SK-N-SH (cell line): ENCODE measurements at regions not wholly inside any gene's neighbourhood (a gene's known extent, or its start where the extent isn't known, plus 50 kb on each side); places are given as distances from the start of the nearest gene placed in this dataset.
A peak's percentile ranks its signal among the peaks of the same experiment; 100 is the strongest.

ENCODE experiments used
- CTCF ChIA-PET: fragments of 300-600, 350-600 bp; formaldehyde crosslinking; extraction: SDS; loops from one replicate; lab custom pipeline; 2021; lab: Yijun Ruan, JAX
- POLR2A ChIA-PET: fragments of 350-600 bp; sonication (Branson Sonifier 250); formaldehyde crosslinking; extraction: SDS; loops from one replicate; lab custom pipeline; 2020; ENCODE audit warnings: antibody characterized with exemption, inconsistent platforms; lab: Yijun Ruan, JAX
- DNase-seq: peaks from one replicate; pipeline ENCODE4 v3.0.0; 2012
- H2AFZ ChIP-seq: fragments of 200-600 bp; sonication (generic); 2 replicates; pipeline ENCODE4 v1.8.1; 2016; ENCODE audit warnings: antibody characterized with exemption, mild to moderate bottlenecking, low read depth
- H3F3A ChIP-seq: fragments of 200-600 bp; sonication (generic); replicated peaks from 2 replicates; pipeline ENCODE3; 2016; ENCODE audit warnings: antibody characterized with exemption, mild to moderate bottlenecking; ENCODE audit not compliant: insufficient read depth
- H3K27ac ChIP-seq, 2 experiments: fragments of 200-500 bp in 1 of 2; fragments of 200-600 bp in 1 of 2; sonication (Bioruptor generic) in 1 of 2; sonication (generic), shearing (Covaris generic) in 1 of 2; 2 replicates each; pipeline versions ENCODE4 v1.5.1 to v1.6.1; 2014 to 2016; ENCODE audit warnings: low read depth in 2 of 2, inconsistent platforms in 1 of 2, low read length in 1 of 2, mild to moderate bottlenecking in 1 of 2, mixed read lengths in 1 of 2
- H3K27me3 ChIP-seq: fragments of 200-600 bp; sonication (generic), shearing (Covaris generic); 2 replicates; pipeline ENCODE4 v1.6.1; 2016; ENCODE audit warnings: mixed run types; ENCODE audit not compliant: insufficient read depth
- H3K36me3 ChIP-seq, 2 experiments: fragments of 200-500 bp in 1 of 2; fragments of 200-600 bp in 1 of 2; sonication (Bioruptor generic) in 1 of 2; sonication (generic) in 1 of 2; replicated peaks in 1 of 2; 2 replicates each; pipeline versions ENCODE3 to v1.5.1; 2014 to 2016; ENCODE audit warnings: low read length in 1 of 2, mild to moderate bottlenecking in 1 of 2; ENCODE audit not compliant: insufficient read depth in 2 of 2, control insufficient read depth in 1 of 2
- H3K4me1 ChIP-seq, 2 experiments: fragments of 200-500 bp in 1 of 2; fragments of 200-600 bp in 1 of 2; sonication (Bioruptor generic) in 1 of 2; sonication (generic), shearing (Covaris generic) in 1 of 2; 2 replicates each; pipeline versions ENCODE4 v1.5.1 to v1.6.1; 2014 to 2016; ENCODE audit warnings: low read depth in 1 of 2, low read length in 1 of 2, mixed run types in 1 of 2; ENCODE audit not compliant: insufficient read depth in 2 of 2, control insufficient read depth in 1 of 2
- H3K4me2 ChIP-seq: fragments of 200-600 bp; sonication (generic), shearing (Covaris generic); 2 replicates; pipeline ENCODE4 v1.6.1; 2017; ENCODE audit warnings: mixed run types
- H3K4me3 ChIP-seq, 2 experiments: fragments of 200-500 bp in 1 of 2; fragments of 200-600 bp in 1 of 2; sonication (Bioruptor generic) in 1 of 2; sonication (generic), shearing (Covaris generic) in 1 of 2; 2 replicates each; pipeline versions ENCODE4 v1.5.1 to v1.8.1; 2014 to 2016; ENCODE audit warnings: low read depth in 2 of 2, inconsistent platforms in 1 of 2, low read length in 1 of 2, mild to moderate bottlenecking in 1 of 2, mixed read lengths in 1 of 2, moderate library complexity in 1 of 2
- H3K79me2 ChIP-seq: fragments of 200-600 bp; sonication (generic); 2 replicates; pipeline ENCODE4 v1.8.1; 2017; ENCODE audit warnings: mild to moderate bottlenecking; ENCODE audit not compliant: insufficient read depth
- H3K9ac ChIP-seq: fragments of 200-600 bp; sonication (generic); 2 replicates; pipeline ENCODE4 v1.6.1; 2017; ENCODE audit warnings: mixed run types
- H3K9me2 ChIP-seq: fragments of 200-600 bp; sonication (generic); 2 replicates; pipeline ENCODE4 v1.6.1; 2017; ENCODE audit warnings: mixed run types
- H3K9me3 ChIP-seq: fragments of 200-600 bp; sonication (generic); 2 replicates; pipeline ENCODE4 v1.6.1; 2017; ENCODE audit warnings: mixed run types, mild to moderate bottlenecking, moderate library complexity
- H4K20me1 ChIP-seq: fragments of 200-600 bp; sonication (generic); 2 replicates; pipeline ENCODE4 v1.6.1; 2017; ENCODE audit warnings: mild to moderate bottlenecking, mixed run types; ENCODE audit not compliant: insufficient read depth
- ELF1 ChIP-seq: IDR thresholded peaks from 2 replicates; pipeline ENCODE4 v1.4.0; 2012
- EP300 ChIP-seq, 2 experiments: IDR thresholded peaks; 2 replicates each; pipeline versions ENCODE4 v1.4.0 to v1.6.1; 2012; ENCODE audit warnings: borderline replicate concordance in 1 of 2, low read depth in 1 of 2, low read length in 1 of 2
- EZH2phosphoT487 ChIP-seq: fragments of 200-600 bp; sonication (generic); IDR thresholded peaks from 2 replicates; pipeline ENCODE4 v1.6.1; 2017; ENCODE audit warnings: low read depth, mixed run types, mild to moderate bottlenecking, antibody characterized with exemption, moderate library complexity, borderline replicate concordance
- FOSL2 ChIP-seq: IDR thresholded peaks from 2 replicates; pipeline ENCODE4 v1.4.0; 2012; ENCODE audit warnings: low read depth, mild to moderate bottlenecking, moderate library complexity, borderline replicate concordance
- FOXJ3 ChIP-seq: sonication (generic); formaldehyde crosslinking; IDR thresholded peaks from 2 replicates; pipeline ENCODE4 v1.5.1; 2020; ENCODE audit warnings: mild to moderate bottlenecking, missing genetic modification reagents
- FOXM1 ChIP-seq: IDR thresholded peaks from 2 replicates; pipeline ENCODE4 v1.4.0; 2012; ENCODE audit warnings: low read depth, mild to moderate bottlenecking
- GATA2 ChIP-seq: sonication (generic); formaldehyde crosslinking; IDR thresholded peaks from 2 replicates; pipeline ENCODE4 v1.5.0; 2020; ENCODE audit warnings: mild to moderate bottlenecking, missing genetic modification reagents
- JUND ChIP-seq: IDR thresholded peaks from 2 replicates; pipeline ENCODE4 v1.4.0; 2012
- MEF2A ChIP-seq: IDR thresholded peaks from 2 replicates; pipeline ENCODE4 v1.4.0; 2012; ENCODE audit warnings: low read depth, borderline replicate concordance
- MXI1 ChIP-seq: IDR thresholded peaks from 2 replicates; pipeline ENCODE4 v1.6.1; 2012; ENCODE audit warnings: mild to moderate bottlenecking, low read depth, low read length, improper control_type of control experiment
- POLR2AphosphoS5 ChIP-seq: IDR thresholded peaks from 2 replicates; pipeline ENCODE4 v1.6.1; 2012; ENCODE audit warnings: low read depth, low read length
- SIN3A ChIP-seq: IDR thresholded peaks from 2 replicates; pipeline ENCODE4 v1.6.1; 2012; ENCODE audit warnings: low read depth, mild to moderate bottlenecking, low read length, moderate library complexity, borderline replicate concordance
- SMC3 ChIP-seq: IDR thresholded peaks from 2 replicates; pipeline ENCODE4 v1.6.1; 2012; ENCODE audit warnings: low read depth, low read length, improper control_type of control experiment
- TAF1 ChIP-seq: IDR thresholded peaks from 2 replicates; pipeline ENCODE4 v1.6.1; 2012; ENCODE audit warnings: low read depth, mild to moderate bottlenecking, low read length, moderate library complexity, borderline replicate concordance
- TCF12 ChIP-seq: IDR thresholded peaks from 2 replicates; pipeline ENCODE4 v1.4.0; 2012
- TEAD4 ChIP-seq: IDR thresholded peaks from 2 replicates; pipeline ENCODE4 v1.4.0; 2012; ENCODE audit warnings: mild to moderate bottlenecking, borderline replicate concordance; ENCODE audit not compliant: insufficient read depth
- WGBS: methylation state at CpG from one replicate; pipeline ENCODE4 v1.1.6; 2017; ENCODE audit warnings: low lambda C conversion rate; 5-methylcytosine and 5-hydroxymethylcytosine counted together
- TF ChIP-seq, protein P1 (sequence below): fragments of 150-350 bp; IDR thresholded peaks from 2 replicates; pipeline ENCODE4 v1.6.1; 2016; ENCODE audit warnings: mild to moderate bottlenecking, low read depth, low read length
- TF ChIP-seq, protein P2 (sequence below): fragments of 150-350 bp; IDR thresholded peaks from 2 replicates; pipeline ENCODE4 v1.6.1; 2017; ENCODE audit warnings: antibody characterized with exemption, low read length, low read depth, borderline replicate concordance
- TF ChIP-seq, protein P3 (sequence below): IDR thresholded peaks from 2 replicates; pipeline ENCODE4 v1.4.0; 2012; ENCODE audit warnings: low read depth, borderline replicate concordance
- TF ChIP-seq, protein P4 (sequence below): IDR thresholded peaks from 2 replicates; pipeline ENCODE4 v1.4.0; 2012; ENCODE audit warnings: low read depth, borderline replicate concordance
- TF ChIP-seq, protein P5 (sequence below): IDR thresholded peaks from 2 replicates; pipeline ENCODE4 v1.4.0; 2012; ENCODE audit warnings: low read depth

DNA sequence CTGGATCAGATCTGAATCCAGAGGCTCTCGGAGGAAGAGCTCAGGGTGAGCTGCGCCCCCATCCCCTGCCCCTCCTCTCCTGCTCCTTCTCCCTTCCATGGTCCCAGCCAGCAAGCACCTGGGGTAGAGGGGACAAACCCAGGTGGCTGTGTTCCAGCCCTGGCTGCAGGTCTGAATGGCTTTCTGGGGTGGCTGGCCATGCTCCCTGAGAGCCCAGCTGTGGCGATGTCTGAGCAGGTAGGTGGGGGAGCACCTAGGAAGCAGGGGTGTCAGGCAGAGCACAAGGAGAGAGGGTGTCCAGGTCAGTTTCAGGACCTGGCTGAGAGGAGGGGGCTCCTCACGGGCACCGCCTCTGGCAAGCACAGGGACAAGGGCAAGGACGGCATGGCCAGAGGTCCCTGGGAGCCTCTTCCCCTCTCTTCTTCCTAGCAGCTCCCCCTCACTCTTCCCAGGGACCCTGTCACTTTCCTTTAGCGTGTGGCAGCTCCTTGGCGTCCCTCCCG lies 310.0 kb downstream of the SEC14L1 start:
- Histone ChIP-seq H3F3A (peaks cover 29% of the 10 kb centered on the region), H4K20me1 (peaks cover 80% of the 10 kb centered on the region), H3K27me3 (no peaks in the 10 kb centered on the region), H3K27ac (peak overlapping the region; percentile 89 to 95), H3K4me1 (peaks cover 28 to 57% of the 10 kb centered on the region in 2 experiments), H3K4me3 (peak overlapping the region; percentile 61 to 79), H3K9me3 (no peaks in the 10 kb centered on the region), H3K4me2 (peak overlapping the region; percentile 99), H3K36me3 (peaks cover 3 to 8% of the 10 kb centered on the region in 2 experiments), H2AFZ (no peak overlapping the region), H3K9ac (peak overlapping the region; percentile 87), H3K9me2 (no peaks in the 10 kb centered on the region), H3K79me2 (peaks cover 100% of the 10 kb centered on the region)
- TF ChIP-seq FOXJ3 (CRISPR knock-in tag) = 0 out of 2 replicates have a peak, but pooled peaks have one; percentile 9
- TF ChIP-seq MEF2A = no peak
- TF ChIP-seq FOSL2 = 0 out of 2 replicates have a peak, but pooled peaks have one; percentile 0
- DNase-seq = no peak
- POLR2A ChIA-PET = interaction anchor here (1.2 to 2.1 kb wide), 5 partner anchors 16 to 76 kb away, joined by 4 to 11 read pairs (median 6); no protein-coding TSS in a partner anchor
- 34% methylated on average over 9 of the region's 9 CpGs for WGBS
- CTCF ChIA-PET = interaction anchor here (0.6 to 7.6 kb wide), 12 partner anchors 14 to 365 kb away, joined by 3 to 71 read pairs (median 5); no protein-coding TSS in a partner anchor

DNA sequence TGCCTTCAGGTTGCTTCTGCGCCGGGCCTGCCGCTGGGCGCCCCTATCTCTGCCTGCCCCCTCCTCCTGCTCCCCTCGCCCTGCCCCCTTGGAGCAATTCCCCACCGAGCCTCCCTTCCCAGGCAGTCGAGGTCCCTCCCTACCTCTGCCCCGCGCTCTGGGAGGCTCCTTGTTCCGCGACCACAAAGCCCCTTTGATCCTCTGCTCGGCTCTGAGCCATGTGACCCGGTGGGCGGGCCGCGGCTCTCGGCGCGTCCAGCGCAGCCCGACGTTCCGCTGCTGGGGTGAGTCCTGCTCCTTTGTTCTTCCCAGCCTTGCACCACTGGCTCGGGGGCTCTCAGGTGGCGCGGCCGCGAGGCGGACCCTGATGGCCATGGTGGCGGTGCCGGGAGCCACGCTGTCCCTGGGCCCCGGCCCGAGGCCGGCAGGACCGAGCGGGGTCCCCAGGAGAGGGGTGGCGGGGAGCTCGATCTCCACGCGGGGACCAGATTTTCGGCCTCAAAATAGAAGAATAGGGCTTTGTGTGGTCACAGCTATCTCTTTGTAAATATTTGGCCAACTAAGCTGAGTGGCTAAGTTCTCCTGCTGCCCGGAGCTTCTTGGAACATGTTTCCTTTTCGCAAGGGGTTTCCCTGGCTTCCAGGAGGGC lies 310.6 kb downstream of the SEC14L1 start:
- WGBS = 19% methylated on average over 31 of the region's 44 CpGs
- Histone ChIP-seq H3K9me2 (no peaks in the 10 kb centered on the region), H3K9ac (peak overlapping the region; percentile 87), H3K4me1 (peaks cover 28 to 56% of the 10 kb centered on the region in 2 experiments), H3K9me3 (no peaks in the 10 kb centered on the region), H3K27ac (peak overlapping the region; percentile 89 to 95), H3F3A (peaks cover 29% of the 10 kb centered on the region), H3K4me3 (peak overlapping the region; percentile 61 to 79), H3K79me2 (peaks cover 99% of the 10 kb centered on the region), H3K36me3 (peaks cover 3 to 8% of the 10 kb centered on the region in 2 experiments), H2AFZ (no peak overlapping the region; the same call in 1 of the 2 replicates), H3K4me2 (peak overlapping the region; percentile 99), H4K20me1 (peaks cover 77% of the 10 kb centered on the region), H3K27me3 (no peaks in the 10 kb centered on the region)
- DNase-seq = peak; percentile 93
- ChIA-PET POLR2A (interaction anchor here (0.9 to 2.1 kb wide), 11 partner anchors 15 to 507 kb away, joined by 3 to 17 read pairs (median 6); partner anchors contain the start of gene TNRC6C), CTCF (interaction anchor here (0.6 to 7.6 kb wide), 16 partner anchors 14 to 366 kb away, joined by 3 to 71 read pairs (median 4); no protein-coding TSS in a partner anchor)
- TF ChIP-seq TAF1 = peak; percentile 68; the same call in 1 of the 2 replicates
- TF ChIP-seq TCF12 = no peak
- TF ChIP-seq, protein P1, sequence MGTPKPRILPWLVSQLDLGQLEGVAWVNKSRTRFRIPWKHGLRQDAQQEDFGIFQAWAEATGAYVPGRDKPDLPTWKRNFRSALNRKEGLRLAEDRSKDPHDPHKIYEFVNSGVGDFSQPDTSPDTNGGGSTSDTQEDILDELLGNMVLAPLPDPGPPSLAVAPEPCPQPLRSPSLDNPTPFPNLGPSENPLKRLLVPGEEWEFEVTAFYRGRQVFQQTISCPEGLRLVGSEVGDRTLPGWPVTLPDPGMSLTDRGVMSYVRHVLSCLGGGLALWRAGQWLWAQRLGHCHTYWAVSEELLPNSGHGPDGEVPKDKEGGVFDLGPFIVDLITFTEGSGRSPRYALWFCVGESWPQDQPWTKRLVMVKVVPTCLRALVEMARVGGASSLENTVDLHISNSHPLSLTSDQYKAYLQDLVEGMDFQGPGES = no peak
- TF ChIP-seq SMC3 = no peak
- no peak for TF ChIP-seq EZH2phosphoT487
- no peak for TF ChIP-seq TEAD4
- peak; percentile 33 for TF ChIP-seq POLR2AphosphoS5
- TF ChIP-seq SIN3A = no peak
- TF ChIP-seq FOSL2 = no peak
- TF ChIP-seq, protein P2, sequence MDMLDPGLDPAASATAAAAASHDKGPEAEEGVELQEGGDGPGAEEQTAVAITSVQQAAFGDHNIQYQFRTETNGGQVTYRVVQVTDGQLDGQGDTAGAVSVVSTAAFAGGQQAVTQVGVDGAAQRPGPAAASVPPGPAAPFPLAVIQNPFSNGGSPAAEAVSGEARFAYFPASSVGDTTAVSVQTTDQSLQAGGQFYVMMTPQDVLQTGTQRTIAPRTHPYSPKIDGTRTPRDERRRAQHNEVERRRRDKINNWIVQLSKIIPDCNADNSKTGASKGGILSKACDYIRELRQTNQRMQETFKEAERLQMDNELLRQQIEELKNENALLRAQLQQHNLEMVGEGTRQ = peak; percentile 62; the same call in 1 of the 2 replicates
- TF ChIP-seq EP300 (IDR thresholded peaks at IDR 0.05; ENCODE audit: borderline replicate concordance in 1 of 2, low read depth in 1 of 2, low read length in 1 of 2) = no peak
- TF ChIP-seq FOXM1 = no peak
- TF ChIP-seq JUND = no peak
- TF ChIP-seq, protein P3, sequence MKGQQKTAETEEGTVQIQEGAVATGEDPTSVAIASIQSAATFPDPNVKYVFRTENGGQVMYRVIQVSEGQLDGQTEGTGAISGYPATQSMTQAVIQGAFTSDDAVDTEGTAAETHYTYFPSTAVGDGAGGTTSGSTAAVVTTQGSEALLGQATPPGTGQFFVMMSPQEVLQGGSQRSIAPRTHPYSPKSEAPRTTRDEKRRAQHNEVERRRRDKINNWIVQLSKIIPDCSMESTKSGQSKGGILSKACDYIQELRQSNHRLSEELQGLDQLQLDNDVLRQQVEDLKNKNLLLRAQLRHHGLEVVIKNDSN = peak; percentile 91
- TF ChIP-seq, protein P4, sequence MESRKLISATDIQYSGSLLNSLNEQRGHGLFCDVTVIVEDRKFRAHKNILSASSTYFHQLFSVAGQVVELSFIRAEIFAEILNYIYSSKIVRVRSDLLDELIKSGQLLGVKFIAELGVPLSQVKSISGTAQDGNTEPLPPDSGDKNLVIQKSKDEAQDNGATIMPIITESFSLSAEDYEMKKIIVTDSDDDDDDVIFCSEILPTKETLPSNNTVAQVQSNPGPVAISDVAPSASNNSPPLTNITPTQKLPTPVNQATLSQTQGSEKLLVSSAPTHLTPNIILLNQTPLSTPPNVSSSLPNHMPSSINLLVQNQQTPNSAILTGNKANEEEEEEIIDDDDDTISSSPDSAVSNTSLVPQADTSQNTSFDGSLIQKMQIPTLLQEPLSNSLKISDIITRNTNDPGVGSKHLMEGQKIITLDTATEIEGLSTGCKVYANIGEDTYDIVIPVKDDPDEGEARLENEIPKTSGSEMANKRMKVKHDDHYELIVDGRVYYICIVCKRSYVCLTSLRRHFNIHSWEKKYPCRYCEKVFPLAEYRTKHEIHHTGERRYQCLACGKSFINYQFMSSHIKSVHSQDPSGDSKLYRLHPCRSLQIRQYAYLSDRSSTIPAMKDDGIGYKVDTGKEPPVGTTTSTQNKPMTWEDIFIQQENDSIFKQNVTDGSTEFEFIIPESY = no peak
- TF ChIP-seq, protein P5, sequence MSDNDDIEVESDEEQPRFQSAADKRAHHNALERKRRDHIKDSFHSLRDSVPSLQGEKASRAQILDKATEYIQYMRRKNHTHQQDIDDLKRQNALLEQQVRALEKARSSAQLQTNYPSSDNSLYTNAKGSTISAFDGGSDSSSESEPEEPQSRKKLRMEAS = peak; percentile 86
- peak; percentile 82; the same call in 1 of the 2 replicates for TF ChIP-seq MXI1
- no peak for TF ChIP-seq GATA2 (CRISPR knock-in tag)
- no peak for TF ChIP-seq ELF1
